SIG-M5 treated with dmso at 0.1 percent for 504 hours (cell line): ENCODE measurements at regions not wholly inside any gene's neighbourhood (a gene's known extent, or its start where the extent isn't known, plus 50 kb on each side); places are given as distances from the start of the nearest gene placed in this dataset.
"Not testable (repeated sequence)": the region's sequence is repeated elsewhere in the genome, so short reads cannot be mapped to it uniquely, and the experiment has no call there.

Source experiments
- DNase-seq: peaks from one replicate; lab custom pipeline; 2025; ENCODE audit not compliant: unreplicated experiment; lab: John Stamatoyannopoulos, UW

DNA sequence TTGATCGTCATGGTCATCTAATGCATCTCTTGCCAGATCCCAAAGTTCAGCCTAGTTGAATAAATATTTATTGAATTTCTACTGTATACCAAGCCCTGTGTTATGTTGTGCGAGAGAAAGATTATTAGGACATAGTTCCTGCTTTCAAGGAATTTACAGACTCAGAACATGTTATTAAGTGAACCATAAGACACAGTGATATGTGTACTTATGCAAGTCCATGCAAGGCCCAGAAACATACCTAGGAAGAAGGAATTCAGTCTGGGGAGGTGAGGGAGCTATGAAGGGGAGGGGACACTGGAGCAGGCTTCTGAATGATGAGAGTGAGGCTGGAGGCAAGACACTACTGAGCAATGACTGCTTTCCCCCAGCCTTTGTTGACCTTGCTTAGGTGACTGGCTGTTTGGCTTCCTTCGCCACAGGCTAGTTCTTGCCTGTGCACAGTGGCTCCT is 81.4 kb downstream of the ACAA2 start:
- DNase-seq = no peak

DNA sequence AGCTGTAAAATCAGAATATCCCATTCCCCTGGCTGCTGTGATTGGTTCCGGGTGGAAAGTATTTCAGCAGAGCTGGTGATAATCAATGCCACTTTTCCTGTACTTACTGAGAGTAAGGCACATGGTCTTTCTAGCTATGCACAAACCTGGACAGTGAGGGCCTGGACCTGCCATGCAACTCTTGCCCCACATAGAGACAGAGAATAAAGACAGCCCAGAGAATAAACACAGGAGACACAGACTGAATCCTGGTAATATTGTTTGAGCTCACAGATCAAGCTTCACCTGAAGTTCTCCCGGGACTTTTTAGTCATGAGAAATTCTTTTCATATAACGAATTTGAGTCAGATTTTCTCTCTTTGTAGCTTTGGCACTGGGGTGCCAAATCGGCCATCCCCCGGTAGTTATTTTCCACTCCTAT is 81.9 kb downstream of the ACAA2 start:
- DNase-seq = no peak

GRCh38 chr18:49730951-49731391 is 82.4 kb downstream of the ACAA2 start:
- DNase-seq = no peak

GRCh38 chr18:49728542-49728941 is 84.8 kb downstream of the ACAA2 start:
- peak; percentile 33 for DNase-seq

- no peak for DNase-seq
Observed at GRCh38 chr18:49727816-49728215, 85.5 kb downstream of the ACAA2 start.

GRCh38 chr18:49726675-49726963 is 86.7 kb downstream of the ACAA2 start:
- no peak for DNase-seq

DNA sequence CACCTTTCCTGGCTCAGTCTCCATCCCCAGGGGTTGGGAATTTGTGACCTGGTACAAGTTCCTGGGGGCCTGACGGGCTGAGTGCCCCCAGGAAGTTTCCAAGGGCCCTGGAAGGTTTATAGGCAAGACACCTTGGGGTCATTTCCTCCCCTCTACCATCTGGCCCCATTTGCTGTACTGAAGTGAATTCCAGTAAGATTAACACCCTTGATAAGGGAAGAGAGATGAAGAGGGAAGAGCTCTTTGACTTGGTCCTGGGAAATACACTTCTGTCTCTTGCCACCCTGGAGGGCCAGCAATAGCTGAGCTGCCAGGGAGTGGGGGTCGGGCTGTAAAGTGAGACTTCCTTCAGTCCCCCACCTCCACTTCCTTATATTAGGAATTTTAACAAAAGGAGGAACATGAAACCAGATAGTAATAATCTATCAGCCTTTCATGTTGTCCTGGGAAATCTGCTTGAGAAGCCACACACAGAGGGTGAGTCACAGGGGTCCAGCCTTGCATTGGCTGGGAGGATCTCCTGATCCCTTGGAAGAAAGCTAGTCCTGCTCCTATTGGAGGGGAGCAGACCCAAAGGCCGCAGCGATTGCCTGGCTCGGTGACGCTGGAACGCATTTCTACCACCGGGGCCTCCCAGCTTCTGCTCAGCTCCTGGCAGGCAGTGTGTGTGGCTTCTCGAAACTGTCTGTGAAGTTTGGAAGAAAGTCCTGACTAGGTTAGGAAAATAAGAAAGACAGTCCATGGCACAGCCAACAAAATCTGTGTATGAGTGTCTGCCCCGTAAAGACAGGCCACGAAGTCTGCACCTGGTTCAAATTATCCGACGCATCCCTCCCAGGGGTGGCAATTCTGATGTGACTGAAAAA is 87.3 kb downstream of the ACAA2 start:
- no peak for DNase-seq

GRCh38 chr18:49723648-49724180 is 89.6 kb downstream of the ACAA2 start:
- no peak for DNase-seq

GRCh38 chr18:49722477-49722876 is 90.9 kb downstream of the ACAA2 start:
- no peak for DNase-seq

- DNase-seq = no peak
Observed at GRCh38 chr18:49721981-49722380, 91.4 kb downstream of the ACAA2 start.

DNA sequence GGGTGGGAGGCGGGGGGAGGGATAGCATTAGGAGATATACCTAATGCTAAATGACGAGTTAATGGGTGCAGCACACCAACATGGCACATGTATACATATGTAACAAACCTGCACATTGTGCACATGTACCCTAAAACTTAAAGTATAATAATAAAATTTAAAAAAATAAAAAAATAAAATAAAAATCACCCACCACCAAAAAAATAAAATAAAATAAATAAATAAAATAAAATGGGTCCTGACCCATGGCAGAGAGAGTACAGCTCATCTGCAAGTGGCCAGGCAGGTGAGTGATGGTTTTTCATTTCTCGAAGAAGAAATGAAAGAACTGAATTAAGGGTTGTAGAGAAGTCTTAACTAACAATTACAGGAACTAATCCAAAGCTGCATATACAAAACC is 92.4 kb downstream of the ACAA2 start:
- not testable (repeated sequence) for DNase-seq

GRCh38 chr18:49717617-49718016 is 95.7 kb downstream of the ACAA2 start:
- DNase-seq = no peak

DNA sequence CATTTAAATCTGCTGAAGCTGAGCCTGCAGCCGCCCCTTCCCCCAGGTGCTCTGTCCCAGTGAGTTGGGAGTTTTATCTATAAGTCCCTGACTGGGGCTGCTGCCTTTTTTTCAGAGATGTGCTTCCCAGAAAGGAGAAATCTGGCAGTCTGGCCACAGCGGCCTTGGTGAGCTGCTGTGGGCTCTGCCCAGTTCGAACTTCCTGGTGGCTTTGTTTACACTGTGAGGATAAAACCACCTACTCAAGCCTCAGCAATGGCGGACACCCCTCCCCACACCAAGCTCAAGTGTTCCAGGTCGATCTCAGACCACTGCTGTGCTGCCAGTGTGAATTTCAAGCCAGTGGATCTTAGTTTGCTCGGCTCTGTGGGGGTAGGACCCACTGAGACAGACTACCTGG is 97.3 kb downstream of the ACAA2 start:
- no peak for DNase-seq

GRCh38 chr18:49709347-49709690 is 104.0 kb downstream of the ACAA2 start:
- DNase-seq = no peak

DNA sequence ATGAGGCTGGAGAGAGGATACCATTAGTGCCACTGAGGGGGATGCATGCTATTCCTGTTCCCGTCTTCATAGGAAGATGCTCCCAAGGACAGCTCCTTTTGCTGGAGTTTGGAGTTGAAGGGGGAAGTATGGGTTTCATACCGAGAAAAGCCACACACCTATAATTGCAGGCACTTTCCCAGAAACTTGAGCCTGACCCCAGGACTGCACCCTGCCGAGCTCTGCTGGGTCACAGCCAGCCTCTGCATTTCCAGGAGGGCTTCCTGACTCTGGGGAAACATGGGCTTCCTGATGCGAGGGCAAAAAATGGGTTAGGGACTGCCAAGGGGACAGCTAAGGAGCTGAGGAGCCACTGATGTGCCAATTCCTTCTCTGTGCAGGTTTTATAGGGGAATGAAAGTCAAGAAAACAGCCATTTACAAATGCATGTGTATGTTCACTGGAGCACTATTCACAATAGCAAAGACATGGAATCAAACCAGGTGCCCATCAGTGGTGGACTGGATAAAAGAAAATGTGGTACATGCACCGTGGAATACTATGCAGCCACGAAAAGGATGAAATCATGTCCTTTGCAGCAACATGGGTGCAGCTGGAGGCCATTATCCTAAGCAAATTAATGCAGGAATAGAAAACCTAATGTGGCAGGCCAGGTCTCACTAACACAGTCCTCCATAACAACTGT is 104.5 kb downstream of the ACAA2 start:
- DNase-seq = no peak

GRCh38 chr18:49707599-49707998 is 105.7 kb downstream of the ACAA2 start:
- DNase-seq = no peak

DNA sequence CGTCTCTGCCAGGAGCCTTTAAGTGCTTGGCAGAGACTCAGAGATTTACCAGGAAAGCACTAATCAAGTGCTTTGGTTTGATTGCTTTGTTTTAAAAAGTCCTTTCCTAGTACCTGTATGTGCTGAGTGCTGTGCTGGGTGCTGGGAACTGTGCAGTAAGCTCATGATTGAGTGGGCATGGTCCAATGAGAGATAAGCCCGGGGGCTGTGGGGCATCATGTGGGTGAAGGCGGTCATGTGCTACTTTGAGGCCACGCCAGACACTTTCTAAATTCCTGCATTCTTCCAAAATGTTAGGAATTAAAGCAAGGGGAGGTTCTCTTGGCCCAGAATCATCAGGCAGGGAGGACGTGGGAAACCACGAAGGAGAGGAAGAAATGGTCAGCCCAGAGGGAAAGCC is 109.0 kb downstream of the ACAA2 start:
- DNase-seq = no peak

GRCh38 chr18:49701190-49701589 is 112.1 kb downstream of the ACAA2 start:
- no peak for DNase-seq

DNA sequence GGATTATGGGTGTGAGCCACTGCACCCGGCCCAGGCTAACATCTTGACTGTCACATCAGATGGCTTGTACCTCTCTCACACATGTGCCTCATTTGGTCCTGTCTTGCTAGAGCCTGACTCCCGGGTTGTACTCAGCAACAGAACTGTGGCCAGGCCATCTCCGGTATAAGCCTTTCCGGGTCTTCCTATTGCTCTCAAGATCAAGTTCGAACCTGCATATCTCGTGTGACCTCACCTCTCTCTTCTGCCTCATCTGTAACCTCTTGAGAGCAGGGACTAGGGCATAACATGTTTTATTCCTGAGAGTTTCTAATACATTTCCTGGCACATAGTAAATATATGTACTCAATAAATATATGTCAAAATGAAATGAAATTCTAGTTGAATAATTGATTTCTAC is 114.0 kb downstream of the ACAA2 start:
- DNase-seq = no peak

GRCh38 chr18:49698525-49699025 is 114.8 kb downstream of the ACAA2 start:
- DNase-seq = no peak

DNA sequence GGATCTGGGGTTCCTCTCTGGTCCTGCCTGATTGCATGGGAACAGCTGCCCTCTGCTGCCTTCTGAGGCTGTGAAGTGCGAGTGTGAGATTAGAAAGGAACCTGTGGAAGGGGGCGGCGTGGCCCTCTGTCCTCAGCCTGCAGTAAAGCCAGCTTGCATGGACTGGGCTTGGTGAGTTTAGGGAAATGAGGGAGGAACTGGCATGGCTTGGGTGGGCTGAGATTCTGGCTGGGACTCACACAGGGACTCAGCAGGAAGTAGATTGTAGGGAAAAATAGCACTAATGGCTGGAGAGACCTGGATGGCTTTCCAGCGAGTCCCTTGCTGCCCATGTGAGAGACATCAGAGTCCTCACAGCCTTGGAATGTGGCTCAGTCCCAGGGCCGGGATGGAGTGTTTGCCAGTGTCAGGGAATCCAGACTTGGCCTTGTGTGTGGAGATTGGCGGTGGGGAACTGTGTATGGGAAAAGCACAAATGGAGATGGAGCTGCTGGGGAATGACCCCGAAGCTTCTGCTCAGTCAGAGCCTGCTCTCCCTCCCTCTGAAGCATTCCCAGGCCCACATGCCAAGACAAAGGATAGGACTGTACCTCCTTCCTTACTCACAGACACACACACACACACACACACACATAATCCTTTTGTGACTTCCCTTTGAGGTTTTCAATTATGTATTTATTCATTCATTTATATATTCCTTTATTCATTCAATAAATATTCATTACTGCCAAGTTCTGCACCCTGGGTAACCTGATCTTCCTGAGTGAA is 115.4 kb downstream of the ACAA2 start:
- DNase-seq = no peak
